Activated naive CD4-positive, alpha-beta T cell treated with anti-CD3 and anti-CD28 coated beads for 36 hours (primary cell): ENCODE measurements at regions not wholly inside any gene's neighbourhood (a gene's known extent, or its start where the extent isn't known, plus 50 kb on each side); places are given as distances from the start of the nearest gene placed in this dataset.
"Not testable (repeated sequence)": the region's sequence is repeated elsewhere in the genome, so short reads cannot be mapped to it uniquely, and the experiment has no call there.

Experiments used
- CTCF ChIA-PET: fragments of 350-600 bp; sonication (Branson Sonifier 250); formaldehyde crosslinking; loops from one replicate; lab custom pipeline; 2021; ENCODE audit warnings: antibody characterized with exemption; lab: Charles Lee
- DNase-seq: peaks from one replicate; pipeline ENCODE4 v3.0.0-alpha.2; 2020
- H3K27ac Mint-ChIP-seq: one replicate; pipeline ENCODE4 v1.8.0; 2021; ENCODE audit warnings: mild to moderate bottlenecking, mixed read lengths
- H3K27me3 Mint-ChIP-seq: one replicate; pipeline ENCODE4 v1.8.0; 2021; ENCODE audit warnings: low read depth, mixed read lengths
- H3K36me3 Mint-ChIP-seq: one replicate; pipeline ENCODE4 v1.8.0; 2021; ENCODE audit warnings: low read depth, mixed read lengths
- H3K4me1 Mint-ChIP-seq: one replicate; pipeline ENCODE4 v1.8.0; 2021; ENCODE audit warnings: low read depth, mixed read lengths
- H3K4me3 Mint-ChIP-seq: one replicate; pipeline ENCODE4 v1.8.0; 2021; ENCODE audit warnings: mild to moderate bottlenecking, moderate library complexity, mixed read lengths
- H3K9me3 Mint-ChIP-seq: one replicate; pipeline ENCODE4 v1.8.0; 2021; ENCODE audit warnings: mixed read lengths
- intact Hi-C: fragments of 100-400 bp; cut with micrococcal nuclease; formaldehyde crosslinking; loops from one replicate; pipeline ENCODE4 v1.15.1; 2023

GRCh38 chr2:184993746-184994145 lies 395.4 kb downstream of the ZNF804A start:
- intact Hi-C loops: no loop called here
- Mint-ChIP-seq H3K4me1 (no peaks in the 10 kb centered on the region), H3K36me3 (no peaks in the 10 kb centered on the region), H3K27me3 (no peaks in the 10 kb centered on the region), H3K9me3 (no peaks in the 10 kb centered on the region), H3K4me3 (no peak overlapping the region), H3K27ac (no peak overlapping the region)
- no peak for DNase-seq
- CTCF ChIA-PET: no interaction called here

- Mint-ChIP-seq H3K27ac (no peak overlapping the region), H3K27me3 (no peaks in the 10 kb centered on the region), H3K4me3 (no peak overlapping the region), H3K36me3 (no peaks in the 10 kb centered on the region), H3K9me3 (peaks cover 17% of the 10 kb centered on the region), H3K4me1 (no peaks in the 10 kb centered on the region)
- intact Hi-C loops: no loop called here
- CTCF ChIA-PET: no interaction called here
- DNase-seq: no peak
Measured at GRCh38 chr2:185006481-185006880, 408.2 kb downstream of the ZNF804A start.

- Mint-ChIP-seq H3K4me1 (no peaks in the 10 kb centered on the region), H3K4me3 (no peak overlapping the region), H3K27ac (no peak overlapping the region), H3K9me3 (peaks cover 19% of the 10 kb centered on the region), H3K27me3 (no peaks in the 10 kb centered on the region), H3K36me3 (no peaks in the 10 kb centered on the region)
- CTCF ChIA-PET: no interaction called here
- intact Hi-C loops: no loop called here
- DNase-seq: no peak
Measured at GRCh38 chr2:185012643-185013042, 414.3 kb downstream of the ZNF804A start.

DNA sequence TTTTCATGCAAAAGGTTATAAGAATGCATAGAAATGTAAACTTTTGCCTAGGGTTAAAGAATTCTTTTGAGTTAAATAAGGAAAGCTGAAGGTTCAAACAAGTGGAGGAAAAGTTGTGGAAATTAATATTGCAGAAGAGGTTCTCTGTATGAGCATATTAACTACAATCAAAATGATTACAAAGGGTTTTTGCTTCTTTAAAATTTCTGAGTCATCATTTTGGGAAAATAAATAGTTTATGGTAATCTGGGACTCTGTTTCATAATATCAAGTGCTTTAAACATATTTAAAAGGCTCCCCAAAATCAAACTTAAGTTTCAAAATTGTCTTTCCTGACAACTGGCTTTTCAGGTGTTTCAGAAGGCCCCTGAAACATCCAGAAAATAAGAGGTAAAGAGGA lies 415.7 kb downstream of the ZNF804A start:
- no peaks in the 10 kb centered on the region for H3K27me3 Mint-ChIP-seq
- H3K4me1 Mint-ChIP-seq: no peaks in the 10 kb centered on the region
- no peak for DNase-seq
- no peak overlapping the region for H3K4me3 Mint-ChIP-seq
- H3K27ac Mint-ChIP-seq: no peak overlapping the region
- intact Hi-C loops: no loop called here
- H3K9me3 Mint-ChIP-seq: peaks cover 19% of the 10 kb centered on the region
- CTCF ChIA-PET: no interaction called here
- no peaks in the 10 kb centered on the region for H3K36me3 Mint-ChIP-seq

GRCh38 chr2:185025891-185026290 lies 427.6 kb downstream of the ZNF804A start:
- H3K4me1 Mint-ChIP-seq, DNase-seq, intact Hi-C loops, H3K36me3 Mint-ChIP-seq, H3K27me3 Mint-ChIP-seq, H3K27ac Mint-ChIP-seq, H3K4me3 Mint-ChIP-seq, CTCF ChIA-PET: not testable (repeated sequence)
- peaks cover 13% of the 10 kb centered on the region for H3K9me3 Mint-ChIP-seq

DNA sequence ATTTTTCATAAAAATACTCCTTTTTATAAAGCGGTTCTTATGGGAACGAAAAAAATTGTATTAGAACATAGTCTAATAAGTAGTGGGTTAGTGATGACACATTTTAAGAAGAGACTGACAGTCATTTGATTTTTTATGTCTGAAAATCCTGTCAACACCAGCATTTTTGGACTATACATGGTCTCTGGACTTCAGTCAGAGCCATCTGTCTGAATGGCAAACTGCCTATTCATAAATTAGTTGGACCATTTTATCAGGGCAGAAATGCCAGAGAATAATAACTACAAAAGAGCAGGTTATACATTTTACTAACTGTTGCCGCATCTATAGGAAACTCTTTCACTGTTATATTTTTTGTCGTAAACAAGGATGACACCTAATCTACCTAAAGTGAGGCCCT lies 437.6 kb downstream of the ZNF804A start:
- intact Hi-C loops: no loop called here
- no peak for DNase-seq
- Mint-ChIP-seq H3K9me3 (peaks cover 12% of the 10 kb centered on the region), H3K4me3 (no peak overlapping the region), H3K27ac (no peak overlapping the region), H3K27me3 (no peaks in the 10 kb centered on the region), H3K4me1 (no peaks in the 10 kb centered on the region), H3K36me3 (no peaks in the 10 kb centered on the region)
- CTCF ChIA-PET: no interaction called here

- Mint-ChIP-seq H3K27ac (no peak overlapping the region), H3K27me3 (no peaks in the 10 kb centered on the region), H3K36me3 (no peaks in the 10 kb centered on the region), H3K4me1 (no peaks in the 10 kb centered on the region), H3K4me3 (no peak overlapping the region), H3K9me3 (peaks cover 24% of the 10 kb centered on the region)
- intact Hi-C loops: no loop called here
- CTCF ChIA-PET: no interaction called here
- DNase-seq: no peak
Measured at GRCh38 chr2:185044323-185044874, 446.1 kb downstream of the ZNF804A start.

GRCh38 chr2:185050804-185051203 lies 452.5 kb downstream of the ZNF804A start:
- intact Hi-C loops: no loop called here
- DNase-seq: no peak
- Mint-ChIP-seq H3K9me3 (peaks cover 7% of the 10 kb centered on the region), H3K27ac (no peak overlapping the region), H3K27me3 (no peaks in the 10 kb centered on the region), H3K4me1 (no peaks in the 10 kb centered on the region), H3K4me3 (no peak overlapping the region), H3K36me3 (no peaks in the 10 kb centered on the region)
- CTCF ChIA-PET: no interaction called here

GRCh38 chr2:185063761-185064160 lies 465.4 kb downstream of the ZNF804A start:
- intact Hi-C loops: no loop called here
- no peaks in the 10 kb centered on the region for H3K27me3 Mint-ChIP-seq
- no peak overlapping the region for H3K4me3 Mint-ChIP-seq
- peaks cover 5% of the 10 kb centered on the region for H3K9me3 Mint-ChIP-seq
- CTCF ChIA-PET: no interaction called here
- DNase-seq: no peak
- no peaks in the 10 kb centered on the region for H3K4me1 Mint-ChIP-seq
- no peak overlapping the region for H3K27ac Mint-ChIP-seq
- no peaks in the 10 kb centered on the region for H3K36me3 Mint-ChIP-seq

DNA sequence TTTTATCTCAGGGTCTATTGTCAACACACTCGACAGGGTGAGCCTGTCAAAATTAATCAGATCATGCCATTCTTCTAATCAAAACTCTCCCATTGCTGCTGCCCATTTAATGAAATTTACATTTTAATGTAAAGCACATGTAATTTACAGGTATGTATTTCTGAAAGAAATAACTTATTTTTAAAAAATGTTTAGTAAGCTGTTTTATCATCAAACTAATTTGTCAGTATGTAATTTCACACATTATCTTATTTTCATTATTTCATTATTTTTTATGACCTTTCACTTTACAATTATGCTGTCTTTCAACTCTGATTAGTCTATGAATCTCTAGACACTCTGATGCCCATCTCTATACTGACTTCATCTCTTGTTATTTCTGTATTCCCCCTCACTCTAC lies 467.8 kb downstream of the ZNF804A start:
- H3K27ac Mint-ChIP-seq: no peak overlapping the region
- CTCF ChIA-PET: no interaction called here
- H3K27me3 Mint-ChIP-seq: no peaks in the 10 kb centered on the region
- intact Hi-C loops: no loop called here
- DNase-seq: no peak
- H3K4me3 Mint-ChIP-seq: no peak overlapping the region
- H3K36me3 Mint-ChIP-seq: no peaks in the 10 kb centered on the region
- peaks cover 5% of the 10 kb centered on the region for H3K9me3 Mint-ChIP-seq
- no peaks in the 10 kb centered on the region for H3K4me1 Mint-ChIP-seq

- intact Hi-C loops: no loop called here
- DNase-seq: no peak
- Mint-ChIP-seq H3K4me1 (no peaks in the 10 kb centered on the region), H3K27ac (no peak overlapping the region), H3K27me3 (no peaks in the 10 kb centered on the region), H3K36me3 (no peaks in the 10 kb centered on the region), H3K4me3 (no peak overlapping the region), H3K9me3 (peaks cover 5% of the 10 kb centered on the region)
- CTCF ChIA-PET: no interaction called here
Measured at GRCh38 chr2:185069107-185069506, 470.8 kb downstream of the ZNF804A start.

DNA sequence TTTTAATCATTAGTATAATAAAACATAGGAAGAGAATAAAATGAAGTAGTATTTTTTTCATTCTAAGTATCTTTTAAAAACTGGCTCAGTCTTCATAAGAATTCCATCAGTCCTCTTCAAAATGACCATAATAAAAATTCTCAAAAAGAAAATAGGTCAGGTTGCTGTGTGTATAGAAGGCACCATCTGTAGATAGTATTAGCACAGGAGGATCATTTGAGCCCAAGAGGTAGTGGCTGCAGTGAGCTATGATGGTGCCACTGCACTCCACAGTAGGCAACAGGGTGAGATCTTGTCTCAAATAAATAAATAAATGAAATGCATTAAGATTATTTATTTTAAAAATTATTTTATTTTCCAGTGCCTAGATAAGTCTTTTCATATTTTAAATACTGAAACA lies 475.8 kb downstream of the ZNF804A start:
- DNase-seq: no peak
- H3K27me3 Mint-ChIP-seq: no peaks in the 10 kb centered on the region
- no peaks in the 10 kb centered on the region for H3K9me3 Mint-ChIP-seq
- H3K36me3 Mint-ChIP-seq: no peaks in the 10 kb centered on the region
- CTCF ChIA-PET: no interaction called here
- no peak overlapping the region for H3K4me3 Mint-ChIP-seq
- H3K4me1 Mint-ChIP-seq: no peaks in the 10 kb centered on the region
- H3K27ac Mint-ChIP-seq: no peak overlapping the region
- intact Hi-C loops: no loop called here

GRCh38 chr2:185082749-185083148 lies 484.4 kb downstream of the ZNF804A start:
- Mint-ChIP-seq H3K9me3 (peaks cover 5% of the 10 kb centered on the region), H3K4me1 (no peaks in the 10 kb centered on the region), H3K27me3 (no peaks in the 10 kb centered on the region), H3K36me3 (no peaks in the 10 kb centered on the region), H3K27ac (no peak overlapping the region), H3K4me3 (no peak overlapping the region)
- DNase-seq: no peak
- CTCF ChIA-PET: interaction anchor here (0.6 kb wide), 1 partner anchor 943 kb away, joined by 9 read pairs; no protein-coding TSS in a partner anchor
- intact Hi-C loops: no loop called here

DNA sequence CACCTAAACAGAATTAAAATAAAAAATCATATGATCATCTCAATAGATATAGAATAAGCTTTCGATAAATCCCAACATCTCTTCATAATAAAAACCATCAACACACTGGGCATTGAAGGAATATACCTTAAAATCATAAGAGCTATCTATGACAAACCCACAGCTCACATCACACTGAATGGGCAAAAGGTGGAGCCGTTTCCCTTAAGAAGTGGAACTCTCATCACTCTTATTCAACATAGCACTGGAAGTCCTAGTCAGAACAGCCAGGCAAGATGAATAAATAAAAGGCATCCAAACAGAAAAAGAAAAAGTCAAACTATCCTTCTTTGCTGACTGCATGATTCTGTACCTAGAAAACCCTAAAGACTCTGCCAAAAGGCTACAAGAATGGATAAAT lies 510.3 kb downstream of the ZNF804A start:
- Mint-ChIP-seq H3K36me3 (no peaks in the 10 kb centered on the region), H3K9me3 (peaks cover 14% of the 10 kb centered on the region), H3K27me3 (no peaks in the 10 kb centered on the region), H3K4me1 (no peaks in the 10 kb centered on the region), H3K4me3 (no peak overlapping the region), H3K27ac (no peak overlapping the region)
- no peak for DNase-seq
- intact Hi-C loops: no loop called here
- CTCF ChIA-PET: no interaction called here
